22Rv1 (cell line): ENCODE measurements at regions not wholly inside any gene's neighbourhood (a gene's known extent, or its start where the extent isn't known, plus 50 kb on each side); places are given as distances from the start of the nearest gene placed in this dataset.

Experiments
- H3K27ac ChIP-seq: fragments of 450-650 bp; 2 replicates; pipeline ENCODE4 v1.5.1; 2017
- ZFX ChIP-seq: fragments of 450-650 bp; IDR thresholded peaks from 2 replicates; pipeline ENCODE4 v1.6.1; 2017; ENCODE audit warnings: antibody characterized with exemption, borderline replicate concordance
- TF ChIP-seq, protein P1 (sequence below): fragments of 450-650 bp; IDR thresholded peaks from 2 replicates; pipeline ENCODE4 v1.5.1; 2017; ENCODE audit warnings: mild to moderate bottlenecking

DNA sequence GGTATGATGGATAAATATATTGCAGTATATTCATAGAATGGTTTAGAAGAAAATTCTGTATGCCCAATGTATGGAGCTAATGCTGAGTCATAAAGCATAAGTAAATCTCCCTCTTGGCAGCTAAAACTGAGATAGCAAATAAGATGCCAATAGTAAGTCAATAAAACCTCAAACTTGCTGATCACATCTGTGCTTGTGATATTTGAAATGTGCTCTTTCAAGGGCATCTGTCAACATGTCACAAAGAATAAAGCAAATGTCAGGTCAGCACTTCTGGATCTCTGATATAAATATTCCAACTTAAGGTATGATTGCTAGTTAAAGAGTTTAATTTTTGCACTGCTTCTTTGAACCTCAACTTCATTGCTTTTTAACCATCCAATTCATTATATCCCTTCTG is 262.3 kb upstream of the EMCN start:
- TF ChIP-seq, protein P1, sequence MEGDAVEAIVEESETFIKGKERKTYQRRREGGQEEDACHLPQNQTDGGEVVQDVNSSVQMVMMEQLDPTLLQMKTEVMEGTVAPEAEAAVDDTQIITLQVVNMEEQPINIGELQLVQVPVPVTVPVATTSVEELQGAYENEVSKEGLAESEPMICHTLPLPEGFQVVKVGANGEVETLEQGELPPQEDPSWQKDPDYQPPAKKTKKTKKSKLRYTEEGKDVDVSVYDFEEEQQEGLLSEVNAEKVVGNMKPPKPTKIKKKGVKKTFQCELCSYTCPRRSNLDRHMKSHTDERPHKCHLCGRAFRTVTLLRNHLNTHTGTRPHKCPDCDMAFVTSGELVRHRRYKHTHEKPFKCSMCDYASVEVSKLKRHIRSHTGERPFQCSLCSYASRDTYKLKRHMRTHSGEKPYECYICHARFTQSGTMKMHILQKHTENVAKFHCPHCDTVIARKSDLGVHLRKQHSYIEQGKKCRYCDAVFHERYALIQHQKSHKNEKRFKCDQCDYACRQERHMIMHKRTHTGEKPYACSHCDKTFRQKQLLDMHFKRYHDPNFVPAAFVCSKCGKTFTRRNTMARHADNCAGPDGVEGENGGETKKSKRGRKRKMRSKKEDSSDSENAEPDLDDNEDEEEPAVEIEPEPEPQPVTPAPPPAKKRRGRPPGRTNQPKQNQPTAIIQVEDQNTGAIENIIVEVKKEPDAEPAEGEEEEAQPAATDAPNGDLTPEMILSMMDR, result no peak
- TF ChIP-seq ZFX, result no peak
- H3K27ac ChIP-seq, result peak overlapping the region; percentile 83

GRCh38 chr4:100778431-100778830 is 260.6 kb upstream of the EMCN start:
- peak overlapping the region; percentile 83 for H3K27ac ChIP-seq
- no peak for TF ChIP-seq ZFX
- TF ChIP-seq, protein P1, result no peak

- H3K27ac ChIP-seq, result no peak overlapping the region
- TF ChIP-seq ZFX, result no peak
- TF ChIP-seq, protein P1, result no peak
Observed at GRCh38 chr4:100762738-100763137, 244.9 kb upstream of the EMCN start.

DNA sequence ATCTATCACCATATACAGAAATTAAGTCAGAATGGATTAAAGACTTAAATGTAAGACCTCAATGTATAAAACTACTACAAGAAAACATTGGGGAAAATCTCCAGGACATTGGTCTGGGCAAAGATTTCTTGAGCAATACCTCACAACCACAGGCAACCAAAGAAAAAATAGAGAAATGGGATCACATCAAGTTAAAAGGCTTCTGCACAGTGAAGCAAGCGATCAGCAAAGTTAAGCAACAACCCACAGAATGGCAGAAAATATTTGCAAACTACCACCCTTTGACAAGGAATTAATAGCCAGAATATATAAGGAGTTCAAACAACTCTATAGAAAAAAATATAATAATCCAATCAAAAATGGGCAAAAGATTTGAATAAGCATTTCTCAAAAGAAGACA is 236.9 kb upstream of the EMCN start:
- TF ChIP-seq ZFX, result no peak
- TF ChIP-seq, protein P1, result no peak

DNA sequence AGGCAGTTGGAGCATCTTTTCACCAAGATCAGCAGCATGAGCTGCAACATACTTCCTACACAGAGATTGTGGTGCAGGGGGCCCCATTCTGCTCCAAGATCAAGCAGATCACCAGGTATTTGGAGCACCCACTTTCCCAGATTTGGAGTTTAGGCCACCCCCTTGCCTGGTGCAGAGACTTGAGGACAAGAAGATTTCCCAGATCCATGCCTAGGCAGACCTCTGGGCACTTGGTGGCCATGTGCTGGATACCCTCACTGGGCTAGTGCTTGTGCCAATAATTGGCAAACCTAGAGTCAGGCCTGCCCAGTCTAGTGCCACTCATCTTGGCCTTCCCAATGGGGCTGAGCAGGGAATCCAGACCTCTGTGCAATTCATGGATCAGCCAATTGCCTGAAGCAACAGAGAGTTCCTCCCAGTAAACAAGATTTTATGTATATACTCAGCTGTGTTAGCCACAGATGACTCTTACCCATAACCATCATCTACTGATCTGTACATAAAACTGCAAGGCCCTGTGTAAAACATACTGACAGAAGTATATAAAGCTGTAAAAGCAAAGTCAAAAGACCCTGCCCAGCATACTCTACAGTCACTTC is 228.4 kb upstream of the EMCN start:
- TF ChIP-seq ZFX, result no peak
- H3K27ac ChIP-seq, result no peak overlapping the region

More for the DNA sequence above, 236.9 kb upstream of the EMCN start:
- no peak overlapping the region for H3K27ac ChIP-seq

DNA sequence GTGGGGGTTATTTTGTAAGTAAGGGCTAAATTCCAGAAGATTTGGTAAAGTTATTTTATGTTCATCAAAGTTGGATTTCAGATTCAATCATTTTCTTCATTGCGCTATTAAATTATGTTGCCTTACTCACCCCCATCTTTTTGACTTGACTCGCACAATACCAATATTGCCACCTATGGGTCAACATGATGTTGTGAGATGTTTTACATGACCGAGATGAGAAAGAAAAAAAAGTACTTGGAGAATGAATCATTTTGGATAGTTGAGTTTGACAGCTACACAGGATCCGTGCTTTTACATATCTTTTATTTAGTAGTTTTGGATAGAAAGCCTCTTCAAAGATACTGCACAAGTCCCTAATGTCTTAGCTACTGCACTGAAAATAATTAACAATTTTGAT is 224.2 kb upstream of the EMCN start:
- no peak for TF ChIP-seq ZFX
- TF ChIP-seq, protein P1, result peak; percentile 34; the same call in 1 of the 2 replicates
- H3K27ac ChIP-seq, result no peak overlapping the region

DNA sequence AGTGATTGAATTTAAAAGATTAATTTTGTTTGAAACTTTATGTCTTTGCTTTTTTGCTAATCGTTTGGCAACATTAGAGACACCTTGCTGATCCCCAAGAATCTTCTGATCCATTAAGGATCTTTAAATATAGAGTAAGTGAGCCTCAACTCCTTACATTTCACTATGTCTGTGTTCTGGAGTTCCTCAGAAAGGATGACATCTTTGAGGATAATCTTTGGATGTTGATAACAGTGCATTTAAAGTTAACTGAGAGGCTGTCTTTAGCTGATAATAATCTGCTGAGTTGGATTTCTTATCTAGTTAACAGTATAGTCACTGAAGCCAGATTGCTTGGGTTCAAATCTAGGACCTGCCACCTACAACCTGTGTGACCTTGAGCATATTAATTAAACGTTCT is 221.6 kb upstream of the EMCN start:
- no peak overlapping the region for H3K27ac ChIP-seq
- no peak for TF ChIP-seq ZFX
- TF ChIP-seq, protein P1, result no peak
